ENCODE measurements at regions not wholly inside any gene's neighbourhood (a gene's known extent, or its start where the extent isn't known, plus 50 kb on each side); places are given as distances from the start of the nearest gene placed in this dataset.

- Histone ChIP-seq H3K18ac (ENCODE audit: extremely low read depth, low read length) (no peak overlapping the region), H3K27ac (ENCODE audit: low read depth, low read length) (no peak overlapping the region), H3K14ac (ENCODE audit: insufficient read length) (no peak overlapping the region), H3K79me2 (ENCODE audit: control insufficient read depth in 1 of 2, insufficient read depth in 2 of 2, low read length in 2 of 2) (no peaks in the 10 kb centered on the region), H2BK120ac (replicated peaks; ENCODE audit: low read depth, low read length) (no peak overlapping the region), H3K56ac (replicated peaks; ENCODE audit: insufficient read length, low read depth, low read length) (no peak overlapping the region), H3K23me2 (ENCODE audit: low read depth, low read length) (no peaks in the 10 kb centered on the region), H4K20me1 (replicated peaks in 1 of 2; ENCODE audit: control insufficient read depth in 1 of 2, insufficient read depth in 2 of 2, low read length in 2 of 2) (no peaks in the 10 kb centered on the region), H3K4me2 (ENCODE audit: insufficient read depth in 1 of 2, low read depth in 2 of 2, low read length in 2 of 2) (no peak overlapping the region), H3K27me3 (replicated peaks in 1 of 4; ENCODE audit: control insufficient read depth in 3 of 4, extremely low read depth in 1 of 4, insufficient read depth in 3 of 4, low read length in 3 of 4) (peaks cover 0 to under 1% (median 0%) of the 10 kb centered on the region in 4 experiments; a peak in 1 of 7 replicates), H4K8ac (ENCODE audit: extremely low read depth, insufficient read depth, low read length) (no peak overlapping the region), H3K36me3 (ENCODE audit: control insufficient read depth in 2 of 4, insufficient read depth in 4 of 4, low read length in 3 of 4) (no peaks in the 10 kb centered on the region), H3K23ac (ENCODE audit: insufficient read length) (no peak overlapping the region), H3K4ac (replicated peaks; ENCODE audit: insufficient read length, low read depth, low read length) (no peak overlapping the region), H3K79me1 (ENCODE audit: low read depth, low read length) (no peaks in the 10 kb centered on the region), H3K4me1 (replicated peaks in 1 of 4; ENCODE audit: control insufficient read depth in 3 of 4, insufficient read depth in 4 of 4, low read length in 3 of 4) (no peaks in the 10 kb centered on the region), H4K5ac (ENCODE audit: insufficient read length, low read depth, low read length) (no peak overlapping the region), H2AFZ (ENCODE audit: low read length) (no peak overlapping the region), H2BK12ac (ENCODE audit: low read depth, low read length) (no peak overlapping the region), H3K4me3 (ENCODE audit: extremely low read depth in 1 of 4, insufficient read depth in 2 of 4, low read depth in 3 of 4, low read length in 4 of 4) (no peak overlapping the region), H3K9ac (replicated peaks in 1 of 4; ENCODE audit: extremely low read depth in 1 of 4, low read depth in 3 of 4, low read length in 3 of 4) (no peak overlapping the region), H2AK5ac (ENCODE audit: low read depth, low read length) (no peak overlapping the region), H3K9me3 (ENCODE audit: insufficient read depth in 2 of 2, low read depth in 1 of 2, low read length in 1 of 2) (no peaks in the 10 kb centered on the region), H2BK15ac (ENCODE audit: low read length) (no peak overlapping the region), H2BK5ac (ENCODE audit: low read depth, low read length) (no peak overlapping the region), H4K91ac (replicated peaks; ENCODE audit: insufficient read length, low read length) (no peak overlapping the region), H2BK20ac (ENCODE audit: low read length) (no peak overlapping the region)
- no peak for FAIRE-seq
- DNase-seq (ENCODE audit: low read depth in 1 of 2, low spot score in 2 of 2), result no peak
- POLR2A ChIA-PET (ENCODE audit: partially characterized antibody), result interaction anchor here (0.6 kb wide), 1 partner anchor 210 kb away, joined by 3 read pairs; no protein-coding TSS in a partner anchor
- CTCF ChIA-PET (ENCODE audit: partially characterized antibody), result interaction anchor here (0.6 to 2.9 kb wide), 8 partner anchors 9 to 672 kb away, joined by 3 to 5 read pairs (median 4); no protein-coding TSS in a partner anchor
- TF ChIP-seq TEAD4 (IDR thresholded peaks at IDR 0.05; ENCODE audit: low read depth, low read length) (no peak), SP1 (IDR thresholded peaks at IDR 0.05; ENCODE audit: low read depth, low read length) (no peak), POU5F1 (IDR thresholded peaks at IDR 0.05; ENCODE audit: low read depth, low read length) (no peak), SP4 (IDR thresholded peaks at IDR 0.05; ENCODE audit: low read length) (no peak), RAD21 (IDR thresholded peaks at IDR 0.05 in 1 of 2, conservative IDR thresholded peaks at IDR 0.05 in 1 of 2; ENCODE audit: low read depth in 2 of 2, low read length in 2 of 2) (no peak), POLR2AphosphoS5 (IDR thresholded peaks at IDR 0.05; ENCODE audit: low read depth, low read length) (no peak), YY1 (IDR thresholded peaks at IDR 0.05; ENCODE audit: low read depth, low read length) (no peak), TAF7 (optimal IDR thresholded peaks at IDR 0.05; ENCODE audit: borderline replicate concordance, low read depth, low read length) (no peak), SP2 (IDR thresholded peaks at IDR 0.05; ENCODE audit: low read length) (no peak), HDAC2 (IDR thresholded peaks at IDR 0.05; ENCODE audit: borderline replicate concordance in 1 of 2, low read depth in 2 of 2, low read length in 2 of 2) (no peak), EP300 (IDR thresholded peaks at IDR 0.05; ENCODE audit: borderline replicate concordance in 1 of 2, low read depth in 2 of 2, low read length in 2 of 2) (no peak), SIN3A (conservative IDR thresholded peaks at IDR 0.05 in 1 of 2, IDR thresholded peaks at IDR 0.05 in 1 of 2; ENCODE audit: low read depth in 1 of 2, low read length in 2 of 2) (no peak)
- 75% methylated on average over 4 of the region's 4 CpGs; no CpG with 5 or more reads in 1 of the 2 experiments for WGBS, 2 experiments (ENCODE audit: extremely low coverage in 1 of 2, insufficient coverage in 1 of 2, insufficient read length in 1 of 2, insufficient replicate concordance in 2 of 2, low coverage in 1 of 2, low lambda C conversion rate in 2 of 2, missing lambda C conversion rate in 1 of 2)
These were observed 245.0 kb downstream of the SHOX2 start for GRCh38 chr3:157861076-157861765.
